Left colon (tissue), 2 donors: ENCODE measurements at regions not wholly inside any gene's neighbourhood (a gene's known extent, or its start where the extent isn't known, plus 50 kb on each side); places are given as distances from the start of the nearest gene placed in this dataset.
"Not testable (repeated sequence)": the region's sequence is repeated elsewhere in the genome, so short reads cannot be mapped to it uniquely, and the experiment has no call there.

Experiments
- ATAC-seq: fragments of 200-7000 bp; cut with Tn5 transposase; one replicate; pipeline ENCODE4 v1.9.1; 2020; ENCODE audit warnings: mild to moderate bottlenecking, moderate library complexity
- DNase-seq, 2 donors: peaks; one replicate each; pipeline ENCODE4 v3.0.0-alpha.2; 2020
- intact Hi-C, 2 donors: fragments of 100-400 bp; cut with DNase I in 1 of 2; cut with micrococcal nuclease in 1 of 2; formaldehyde crosslinking; loops; one replicate each; pipeline versions ENCODE4 v1.11.2 to v1.14.0; 2022; cut with DNase I, micrococcal nuclease
- donor health status: DM: no; HTN: no; CAD: no.
- donor health status: DM: yes; HTN: yes; CAD: no.

- intact Hi-C loops: no loop called here
- ATAC-seq: no peak
- no peak for DNase-seq
Observed at GRCh38 chr9:74403581-74403980, 93.6 kb upstream of the RORB start.

DNA sequence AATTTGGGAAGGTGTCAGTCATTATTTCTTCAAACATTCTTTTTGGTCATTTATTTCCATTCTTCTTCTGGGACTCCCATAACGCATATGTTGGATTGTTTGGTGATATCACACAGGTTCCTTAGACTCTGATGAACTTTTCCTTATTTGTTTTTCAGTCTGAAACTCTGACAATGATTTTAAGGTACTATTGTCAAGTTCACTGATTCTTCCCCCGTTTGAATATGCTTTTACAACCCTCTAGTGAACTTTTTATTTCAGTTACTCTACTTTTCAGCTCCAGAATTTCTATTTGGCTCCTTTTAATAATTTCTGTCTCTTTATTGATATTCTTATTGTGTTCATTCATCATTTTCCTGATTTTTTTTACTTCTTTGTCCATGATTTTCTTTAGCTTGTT lies 92.5 kb upstream of the RORB start:
- DNase-seq (no peak), ATAC-seq (no peak)
- intact Hi-C loops: no loop called here

- DNase-seq (no peak), ATAC-seq (no peak)
- intact Hi-C loops: no loop called here
Observed at GRCh38 chr9:74407166-74407565, 90.0 kb upstream of the RORB start.

- no peak for ATAC-seq
- no peak for DNase-seq
- intact Hi-C loops: no loop called here
Observed at GRCh38 chr9:74412236-74412979, 84.7 kb upstream of the RORB start.

DNA sequence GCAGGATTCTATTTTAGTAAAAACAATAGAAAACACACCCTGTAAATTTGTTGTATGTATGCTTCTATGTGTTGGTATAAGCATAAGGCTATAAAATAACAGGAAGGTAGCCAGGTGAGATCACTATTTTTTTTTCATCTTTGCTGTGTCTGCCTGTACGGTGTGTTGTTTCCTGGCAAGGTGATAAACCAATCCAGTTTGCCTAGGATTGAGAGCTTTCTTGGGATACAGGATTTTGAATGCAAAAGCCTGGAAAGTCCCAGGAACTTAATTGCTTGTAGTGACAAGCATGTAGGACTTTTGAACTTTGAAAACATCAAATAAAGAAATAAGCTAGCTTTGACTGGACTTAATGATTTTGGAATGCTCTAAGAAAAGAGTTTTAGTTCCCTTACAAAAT lies 83.3 kb upstream of the RORB start:
- no peak for ATAC-seq
- intact Hi-C loops: no loop called here
- no peak for DNase-seq

DNA sequence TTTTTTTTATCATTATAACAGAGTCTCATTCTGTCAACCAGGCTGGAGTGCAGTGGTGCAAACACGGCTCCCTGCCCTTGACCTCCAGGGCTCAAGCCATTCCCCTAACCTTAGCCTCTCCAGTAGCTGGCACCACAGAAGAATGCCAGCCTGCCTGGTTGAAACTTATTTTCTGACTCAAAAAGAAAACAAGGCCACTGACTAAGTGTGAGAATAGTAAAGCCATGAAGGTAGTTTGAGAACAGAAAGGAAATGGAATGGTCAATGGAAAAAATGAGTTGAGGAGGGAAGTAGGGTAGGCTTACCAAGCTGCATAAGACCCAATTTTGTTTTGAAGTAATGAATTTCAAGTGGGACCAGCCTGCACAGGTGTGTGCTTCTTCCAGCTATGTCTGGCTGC lies 82.8 kb upstream of the RORB start:
- ATAC-seq: no peak
- no peak for DNase-seq
- intact Hi-C loops: no loop called here

DNA sequence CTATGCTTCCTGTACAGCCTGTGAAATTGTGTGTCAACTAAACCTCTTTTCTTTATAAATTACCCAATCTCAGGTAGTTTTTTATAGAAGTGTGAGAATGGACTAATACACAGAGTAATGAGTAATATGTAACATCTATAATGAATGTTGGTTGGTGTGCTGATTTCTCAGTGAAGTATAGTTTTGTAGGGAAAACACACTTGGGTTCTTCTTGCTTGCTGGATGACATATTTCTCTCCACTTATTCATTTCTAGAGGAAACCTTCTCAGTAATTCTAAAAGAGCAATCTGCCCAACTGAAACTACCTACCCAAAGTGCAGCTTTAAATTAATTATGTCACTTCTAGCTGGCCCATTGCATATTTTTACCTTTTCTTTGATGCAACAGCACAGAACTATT lies 81.1 kb upstream of the RORB start:
- ATAC-seq: no peak
- intact Hi-C loops: no loop called here
- DNase-seq: no peak

DNA sequence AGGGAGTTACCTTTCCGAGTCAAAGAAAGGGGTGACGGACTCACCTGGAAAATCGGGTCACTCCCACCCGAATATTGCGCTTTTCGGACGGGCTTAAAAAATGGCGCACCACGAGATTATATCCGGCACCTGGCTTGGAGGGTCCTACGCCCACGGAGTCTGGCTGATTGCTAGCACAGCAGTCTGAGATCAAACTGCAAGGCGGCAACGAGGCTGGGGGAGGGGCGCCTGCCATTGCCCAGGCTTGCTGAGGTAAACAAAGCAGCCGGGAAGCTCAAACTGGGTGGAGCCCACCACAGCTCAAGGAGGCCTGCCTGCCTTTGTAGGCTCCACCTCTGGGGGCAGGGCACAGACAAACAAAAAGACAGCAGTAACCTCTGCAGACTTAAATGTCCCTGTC lies 72.6 kb upstream of the RORB start:
- ATAC-seq, DNase-seq, intact Hi-C loops: not testable (repeated sequence)

GRCh38 chr9:74431467-74431866 lies 65.7 kb upstream of the RORB start:
- ATAC-seq (no peak), DNase-seq (no peak)
- intact Hi-C loops: no loop called here

- DNase-seq: no peak
- ATAC-seq: no peak
- intact Hi-C loops: no loop called here
Observed at GRCh38 chr9:74443036-74443750, 53.9 kb upstream of the RORB start.

GRCh38 chr9:74444369-74444768 lies 52.8 kb upstream of the RORB start:
- intact Hi-C loops: no loop called here
- ATAC-seq (no peak), DNase-seq (no peak)
